H1 (cell line): ENCODE measurements at regions not wholly inside any gene's neighbourhood (a gene's known extent, or its start where the extent isn't known, plus 50 kb on each side); places are given as distances from the start of the nearest gene placed in this dataset.

Experiments
- CTCF ChIA-PET: fragments of 300-600 bp; sonication (Branson Sonifier 250); formaldehyde crosslinking; loops from one replicate; lab custom pipeline; 2021; ENCODE audit not compliant: partially characterized antibody; lab: Charles Lee
- POLR2A ChIA-PET: fragments of 300-600 bp; sonication (Branson Sonifier 250); formaldehyde crosslinking; loops from one replicate; lab custom pipeline; 2021; ENCODE audit warnings: inconsistent platforms; ENCODE audit not compliant: partially characterized antibody; lab: Charles Lee
- DNase-seq, 2 experiments: peaks; one replicate each; pipeline versions ENCODE4 v3.0.0 to v3.0.0-alpha.2; 2010 to 2022; ENCODE audit warnings: low spot score in 2 of 2, low read depth in 1 of 2, mixed read lengths in 1 of 2
- FAIRE-seq: peaks from 2 replicates; lab custom pipeline; 2011; peaks lifted over from hg19 to GRCh38; lab: Jason Lieb, UNC
- H2AFZ ChIP-seq: 2 replicates; pipeline ENCODE4 v1.8.1; 2012; ENCODE audit warnings: low read length, inconsistent platforms
- H2AK5ac ChIP-seq: 2 replicates; pipeline ENCODE4 v1.6.1; 2013; ENCODE audit warnings: low read depth, low read length
- H2BK120ac ChIP-seq: replicated peaks from 2 replicates; pipeline ENCODE3; 2013; ENCODE audit warnings: low read depth, low read length, inconsistent platforms
- H2BK12ac ChIP-seq: 2 replicates; pipeline ENCODE4 v1.6.1; 2013; ENCODE audit warnings: low read depth, low read length
- H2BK15ac ChIP-seq: 2 replicates; pipeline ENCODE4 v1.6.1; 2013; ENCODE audit warnings: low read length
- H2BK20ac ChIP-seq: 2 replicates; pipeline ENCODE4 v1.6.1; 2013; ENCODE audit warnings: low read length
- H2BK5ac ChIP-seq: 2 replicates; pipeline ENCODE4 v1.6.1; 2013; ENCODE audit warnings: low read depth, low read length
- H3K14ac ChIP-seq: 2 replicates; pipeline ENCODE4 v1.6.1; 2013; ENCODE audit warnings: inconsistent platforms; ENCODE audit not compliant: insufficient read length
- H3K18ac ChIP-seq: 2 replicates; pipeline ENCODE4 v1.6.1; 2013; ENCODE audit warnings: low read length; ENCODE audit errors: extremely low read depth
- H3K23ac ChIP-seq: 2 replicates; pipeline ENCODE4 v1.6.1; 2013; ENCODE audit warnings: inconsistent platforms; ENCODE audit not compliant: insufficient read length
- H3K23me2 ChIP-seq: 2 replicates; pipeline ENCODE4 v1.6.1; 2013; ENCODE audit warnings: low read depth, low read length
- H3K27ac ChIP-seq: 2 replicates; pipeline ENCODE4 v1.6.1; 2011; ENCODE audit warnings: low read depth, low read length, inconsistent platforms
- H3K27me3 ChIP-seq, 4 experiments: replicated peaks in 1 of 4; 1 replicate in 1 of 4; 2 replicates in 3 of 4; pipeline versions ENCODE4 v1.6.1 to v1.8.1; 2011 to 2013; ENCODE audit warnings: low read length in 3 of 4, mild to moderate bottlenecking in 3 of 4, inconsistent platforms in 2 of 4, mixed read lengths in 2 of 4, moderate library complexity in 1 of 4; ENCODE audit not compliant: control insufficient read depth in 3 of 4, insufficient read depth in 3 of 4; ENCODE audit errors: extremely low read depth in 1 of 4
- H3K36me3 ChIP-seq, 4 experiments: 2 replicates each; pipeline versions ENCODE4 v1.6.1 to v1.8.1; 2011 to 2013; ENCODE audit warnings: mild to moderate bottlenecking in 4 of 4, low read length in 3 of 4, moderate library complexity in 2 of 4, control low read depth in 1 of 4, inconsistent platforms in 1 of 4; ENCODE audit not compliant: insufficient read depth in 4 of 4, control insufficient read depth in 2 of 4
- H3K4ac ChIP-seq: replicated peaks from 2 replicates; pipeline ENCODE3; 2013; ENCODE audit warnings: low read length, low read depth, mixed read lengths, inconsistent platforms; ENCODE audit not compliant: insufficient read length
- H3K4me1 ChIP-seq, 4 experiments: replicated peaks in 1 of 4; 1 replicate in 1 of 4; 2 replicates in 3 of 4; pipeline versions ENCODE4 v1.6.1 to v1.8.1; 2011 to 2013; ENCODE audit warnings: low read length in 3 of 4, inconsistent platforms in 2 of 4, mixed read lengths in 1 of 4; ENCODE audit not compliant: insufficient read depth in 4 of 4, control insufficient read depth in 3 of 4
- H3K4me2 ChIP-seq, 2 experiments: 2 replicates each; pipeline versions ENCODE4 v1.6.1 to v1.8.1; 2011 to 2013; ENCODE audit warnings: low read depth in 2 of 2, low read length in 2 of 2, control low read depth in 1 of 2, inconsistent platforms in 1 of 2, mild to moderate bottlenecking in 1 of 2; ENCODE audit not compliant: insufficient read depth in 1 of 2
- H3K4me3 ChIP-seq, 4 experiments: fragments of 200-600, 300-600 bp in 1 of 4; sonication (generic), shearing (Covaris generic), sonication (Bioruptor Twin) in 1 of 4; 2 replicates each; pipeline versions ENCODE4 v1.5.1 to v1.8.1; 2011 to 2016; ENCODE audit warnings: low read length in 4 of 4, low read depth in 3 of 4, control low read depth in 2 of 4, inconsistent platforms in 2 of 4, mild to moderate bottlenecking in 2 of 4, mixed read lengths in 1 of 4, moderate library complexity in 1 of 4; ENCODE audit not compliant: insufficient read depth in 2 of 4; ENCODE audit errors: extremely low read depth in 1 of 4
- H3K56ac ChIP-seq: replicated peaks from 2 replicates; pipeline ENCODE3; 2013; ENCODE audit warnings: low read depth, mild to moderate bottlenecking, mixed read lengths, low read length, inconsistent platforms; ENCODE audit not compliant: insufficient read length
- H3K79me1 ChIP-seq: 2 replicates; pipeline ENCODE4 v1.6.1; 2013; ENCODE audit warnings: low read depth, low read length, control low read depth
- H3K79me2 ChIP-seq, 2 experiments: 2 replicates each; pipeline versions ENCODE4 v1.6.1 to v1.8.1; 2012 to 2013; ENCODE audit warnings: low read length in 2 of 2, mild to moderate bottlenecking in 2 of 2, inconsistent platforms in 1 of 2; ENCODE audit not compliant: insufficient read depth in 2 of 2, control insufficient read depth in 1 of 2
- H3K9ac ChIP-seq, 4 experiments: replicated peaks in 1 of 4; 1 replicate in 1 of 4; 2 replicates in 3 of 4; pipeline versions ENCODE4 v1.6.1 to v1.8.1; 2011 to 2013; ENCODE audit warnings: low read depth in 3 of 4, low read length in 3 of 4, control low read depth in 2 of 4, mild to moderate bottlenecking in 2 of 4, moderate library complexity in 2 of 4, inconsistent platforms in 1 of 4; ENCODE audit errors: extremely low read depth in 1 of 4
- H3K9me3 ChIP-seq, 2 experiments: 2 replicates each; pipeline versions ENCODE4 v1.6.1 to v1.8.1; 2012 to 2013; ENCODE audit warnings: mild to moderate bottlenecking in 2 of 2, moderate library complexity in 2 of 2, control low read depth in 1 of 2, inconsistent platforms in 1 of 2, low read depth in 1 of 2, low read length in 1 of 2, mixed read lengths in 1 of 2; ENCODE audit not compliant: insufficient read depth in 2 of 2
- H4K20me1 ChIP-seq, 2 experiments: replicated peaks in 1 of 2; 2 replicates each; pipeline versions ENCODE3 to v1.8.1; 2011 to 2013; ENCODE audit warnings: inconsistent platforms in 2 of 2, low read length in 2 of 2, mild to moderate bottlenecking in 1 of 2; ENCODE audit not compliant: insufficient read depth in 2 of 2, control insufficient read depth in 1 of 2
- H4K5ac ChIP-seq: 2 replicates; pipeline ENCODE4 v1.6.1; 2013; ENCODE audit warnings: low read length, low read depth, mixed read lengths, inconsistent platforms; ENCODE audit not compliant: insufficient read length
- H4K8ac ChIP-seq: 2 replicates; pipeline ENCODE4 v1.8.0; 2013; ENCODE audit warnings: mild to moderate bottlenecking, moderate library complexity, low read length, inconsistent platforms; ENCODE audit not compliant: insufficient read depth; ENCODE audit errors: extremely low read depth
- H4K91ac ChIP-seq: replicated peaks from 2 replicates; pipeline ENCODE3; 2013; ENCODE audit warnings: low read length, mixed read lengths, inconsistent platforms; ENCODE audit not compliant: insufficient read length
- MAFK ChIP-seq: IDR thresholded peaks from 2 replicates; pipeline ENCODE4 v1.6.1; 2012; ENCODE audit warnings: low read depth, mild to moderate bottlenecking, improper control_type of control experiment, low read length
- NRF1 ChIP-seq: IDR thresholded peaks from 2 replicates; pipeline ENCODE4 v1.6.1; 2011; ENCODE audit warnings: mild to moderate bottlenecking, low read depth, low read length, improper control_type of control experiment
- WGBS, 2 experiments: shearing (Covaris generic) in 1 of 2; methylation state at CpG; one replicate each; pipeline versions ENCODE4 v1.1.6 to v1.1.7; 2013 to 2015; ENCODE audit warnings: low lambda C conversion rate in 2 of 2, mixed read lengths in 2 of 2, inconsistent platforms in 1 of 2, low coverage in 1 of 2, missing lambda C conversion rate in 1 of 2; ENCODE audit not compliant: insufficient replicate concordance in 2 of 2, insufficient coverage in 1 of 2, insufficient read length in 1 of 2; ENCODE audit errors: extremely low coverage in 1 of 2, missing lambda C conversion rate in 1 of 2; 5-methylcytosine and 5-hydroxymethylcytosine counted together

DNA sequence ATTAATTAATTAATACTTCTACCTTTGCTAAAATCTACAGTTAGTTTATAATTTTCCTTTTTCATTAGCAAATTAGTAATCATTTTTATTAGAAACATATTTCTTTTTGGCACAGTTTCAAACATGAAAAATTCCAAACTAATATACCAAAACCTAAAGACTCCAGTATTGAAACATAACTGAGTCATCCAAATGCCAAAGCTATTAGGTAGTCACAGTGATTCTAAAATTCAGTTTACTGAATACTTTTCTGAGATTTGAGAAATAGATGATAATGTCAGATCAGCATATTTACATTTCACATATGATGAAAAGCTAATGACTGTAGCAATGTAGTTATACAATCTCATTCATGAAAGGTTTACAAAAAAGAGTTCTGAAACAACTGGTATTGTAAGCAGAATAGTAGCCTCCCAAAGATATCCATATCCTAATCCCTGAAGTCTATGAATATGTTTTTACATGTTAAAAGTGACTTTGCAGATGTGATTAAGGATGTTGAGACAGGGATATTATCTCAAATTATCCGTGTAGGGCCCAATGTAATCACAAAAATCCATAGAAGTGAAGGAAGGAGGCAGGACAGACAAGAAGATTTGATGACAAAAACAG is 680.2 kb upstream of the CHAC2 start:
- no peaks in the 10 kb centered on the region for H3K9me3 ChIP-seq
- CTCF ChIA-PET = no interaction called here
- no peaks in the 10 kb centered on the region for H3K79me2 ChIP-seq
- H3K4me2 ChIP-seq = no peak overlapping the region
- no peak overlapping the region for H3K14ac ChIP-seq
- H2BK120ac ChIP-seq = no peak overlapping the region
- H3K9ac ChIP-seq = no peak overlapping the region
- no peak for DNase-seq
- no peak overlapping the region for H4K8ac ChIP-seq
- no peak overlapping the region for H2BK15ac ChIP-seq
- H3K27me3 ChIP-seq = no peaks in the 10 kb centered on the region
- H3K79me1 ChIP-seq = no peaks in the 10 kb centered on the region
- no peak for FAIRE-seq
- no peak overlapping the region for H3K27ac ChIP-seq
- 77% methylated on average over 1 of the region's 1 CpG; no CpG with 5 or more reads in 1 of the 2 experiments for WGBS, 2 experiments
- POLR2A ChIA-PET = no interaction called here
- H2BK12ac ChIP-seq = no peak overlapping the region
- no peaks in the 10 kb centered on the region for H3K4me1 ChIP-seq
- H4K20me1 ChIP-seq = no peaks in the 10 kb centered on the region
- no peak overlapping the region for H3K18ac ChIP-seq
- no peak overlapping the region for H3K56ac ChIP-seq
- H3K4ac ChIP-seq = no peak overlapping the region
- no peak overlapping the region for H2BK5ac ChIP-seq
- peak; percentile 43; the same call in 1 of the 2 replicates for TF ChIP-seq MAFK
- no peak for TF ChIP-seq NRF1
- no peak overlapping the region for H4K91ac ChIP-seq
- H2AK5ac ChIP-seq = no peak overlapping the region
- H4K5ac ChIP-seq = no peak overlapping the region
- peaks cover 2% of the 10 kb centered on the region; the same call in 1 of the 2 replicates for H3K23me2 ChIP-seq
- H3K36me3 ChIP-seq = no peaks in the 10 kb centered on the region
- H3K4me3 ChIP-seq = no peak overlapping the region
- H2AFZ ChIP-seq = no peak overlapping the region
- H3K23ac ChIP-seq = no peak overlapping the region
- no peak overlapping the region for H2BK20ac ChIP-seq
